OCI-LY7 (cell line): ENCODE measurements at regions not wholly inside any gene's neighbourhood (a gene's known extent, or its start where the extent isn't known, plus 50 kb on each side); places are given as distances from the start of the nearest gene placed in this dataset.

Source experiments
- BruUV-seq: library from RNA; stranded (reverse); fragments of 400-500 nt; replicated peaks from 2 replicates; lab custom pipeline; 2021; lab: Mats Ljungman, UMichigan
- CTCF ChIA-PET: fragments of 300-600 bp; sonication (Branson Sonifier 250); formaldehyde crosslinking; loops from one replicate; lab custom pipeline; 2022; ENCODE audit warnings: antibody characterized with exemption; ENCODE audit not compliant: unreplicated experiment; lab: Charles Lee
- POLR2A ChIA-PET: fragments of 300-600 bp; sonication (Branson Sonifier 250); formaldehyde crosslinking; loops from one replicate; lab custom pipeline; 2022; ENCODE audit warnings: antibody characterized with exemption; lab: Charles Lee
- DNase-seq: peaks from one replicate; pipeline ENCODE4 v3.0.0-alpha.2; 2015; ENCODE audit warnings: low spot score
- H2AFZ ChIP-seq: fragments of 200-600 bp; sonication (generic), shearing (Covaris generic); 2 replicates; pipeline ENCODE4 v1.6.1; 2014; ENCODE audit warnings: mild to moderate bottlenecking, antibody characterized with exemption, low read length, moderate library complexity
- H3K27ac ChIP-seq: fragments of 200-600 bp; sonication (generic); 2 replicates; pipeline ENCODE4 v1.5.1; 2014; ENCODE audit warnings: mixed run types, low read depth, mild to moderate bottlenecking, moderate library complexity, low read length, inconsistent platforms; ENCODE audit not compliant: poor library complexity, severe bottlenecking
- H3K36me3 ChIP-seq: fragments of 200-600 bp; sonication (generic); 2 replicates; pipeline ENCODE4 v1.6.1; 2014; ENCODE audit warnings: mild to moderate bottlenecking, antibody characterized with exemption, low read length, moderate library complexity, mixed read lengths; ENCODE audit not compliant: insufficient read depth
- H3K4me1 ChIP-seq: fragments of 200-600 bp; sonication (generic); 2 replicates; pipeline ENCODE4 v1.5.1; 2014; ENCODE audit warnings: mild to moderate bottlenecking, low read length; ENCODE audit not compliant: insufficient read depth, poor library complexity, severe bottlenecking
- H3K4me2 ChIP-seq: fragments of 200-600 bp; sonication (generic); 2 replicates; pipeline ENCODE4 v1.6.1; 2014; ENCODE audit warnings: mild to moderate bottlenecking, low read length
- H3K4me3 ChIP-seq: fragments of 200-600 bp; sonication (generic); 2 replicates; pipeline ENCODE4 v1.5.1; 2014; ENCODE audit warnings: mild to moderate bottlenecking, low read depth, low read length; ENCODE audit not compliant: poor library complexity, severe bottlenecking
- H3K79me2 ChIP-seq: fragments of 200-600 bp; sonication (generic); 2 replicates; pipeline ENCODE4 v1.6.1; 2016; ENCODE audit warnings: low read depth, mild to moderate bottlenecking, low read length, moderate library complexity, mixed read lengths; ENCODE audit not compliant: insufficient read depth
- H3K9me2 ChIP-seq: fragments of 200-600 bp; sonication (generic); 2 replicates; pipeline ENCODE4 v1.6.1; 2016; ENCODE audit warnings: mild to moderate bottlenecking, low read length, mixed read lengths; ENCODE audit not compliant: insufficient read depth
- H3K9me3 ChIP-seq: fragments of 200-600 bp; sonication (generic); 2 replicates; pipeline ENCODE4 v1.6.1; 2014; ENCODE audit warnings: mild to moderate bottlenecking, mixed run types, low read length, mixed read lengths
- H4K20me1 ChIP-seq: fragments of 200-600 bp; sonication (generic); 2 replicates; pipeline ENCODE4 v1.6.1; 2014; ENCODE audit warnings: mild to moderate bottlenecking, antibody characterized with exemption, low read length, moderate library complexity, mixed read lengths; ENCODE audit not compliant: insufficient read depth
- CTCF ChIP-seq: fragments of 200-600 bp; sonication (generic); conservative IDR thresholded peaks from 2 replicates; pipeline ENCODE4 v1.5.1; 2014; ENCODE audit warnings: mild to moderate bottlenecking, antibody characterized with exemption, low read length, moderate library complexity, mixed read lengths
- EZH2phosphoT487 ChIP-seq: fragments of 200-600 bp; sonication (generic); IDR thresholded peaks from 2 replicates; pipeline ENCODE4 v1.6.1; 2018; ENCODE audit warnings: low read depth, borderline replicate concordance, mild to moderate bottlenecking, mixed run types, antibody characterized with exemption, low read length, moderate library complexity, mixed read lengths
- intact Hi-C: fragments of 100-400 bp; cut with micrococcal nuclease; formaldehyde crosslinking; loops from one replicate; pipeline ENCODE4 v1.10.0; 2022; ENCODE audit not compliant: unreplicated experiment

GRCh38 chr6:79431537-79431933 lies 105.7 kb downstream of the LCA5 start:
- no peak for TF ChIP-seq EZH2phosphoT487
- no peak for TF ChIP-seq CTCF
- Histone ChIP-seq H3K4me1 (no peaks in the 10 kb centered on the region), H4K20me1 (no peaks in the 10 kb centered on the region), H3K27ac (no peak overlapping the region), H3K36me3 (no peaks in the 10 kb centered on the region), H2AFZ (no peak overlapping the region), H3K4me3 (no peak overlapping the region), H3K4me2 (no peak overlapping the region), H3K79me2 (no peaks in the 10 kb centered on the region), H3K9me2 (no peaks in the 10 kb centered on the region), H3K9me3 (no peaks in the 10 kb centered on the region)
- intact Hi-C loops: no loop called here
- POLR2A ChIA-PET: no interaction called here
- CTCF ChIA-PET: no interaction called here
- no TSS peak for BruUV-seq
- DNase-seq: no peak

GRCh38 chr6:79430913-79431536 lies 106.2 kb downstream of the LCA5 start:
- Histone ChIP-seq H2AFZ (no peak overlapping the region), H4K20me1 (no peaks in the 10 kb centered on the region), H3K4me3 (no peak overlapping the region), H3K4me2 (no peak overlapping the region), H3K79me2 (no peaks in the 10 kb centered on the region), H3K27ac (no peak overlapping the region), H3K9me2 (no peaks in the 10 kb centered on the region), H3K9me3 (no peaks in the 10 kb centered on the region), H3K36me3 (no peaks in the 10 kb centered on the region), H3K4me1 (no peaks in the 10 kb centered on the region)
- no peak for TF ChIP-seq EZH2phosphoT487
- no peak for TF ChIP-seq CTCF
- intact Hi-C loops: no loop called here
- DNase-seq: no peak
- BruUV-seq: no TSS peak
- ChIA-PET CTCF (no interaction called here), POLR2A (no interaction called here)

GRCh38 chr6:79427721-79428120 lies 109.5 kb downstream of the LCA5 start:
- H2AFZ ChIP-seq: no peak overlapping the region
- no peaks in the 10 kb centered on the region for H4K20me1 ChIP-seq
- ChIA-PET CTCF (no interaction called here), POLR2A (no interaction called here)
- H3K36me3 ChIP-seq: no peaks in the 10 kb centered on the region
- H3K4me1 ChIP-seq: no peaks in the 10 kb centered on the region
- H3K4me3 ChIP-seq: no peak overlapping the region
- H3K4me2 ChIP-seq: no peak overlapping the region
- no peaks in the 10 kb centered on the region for H3K79me2 ChIP-seq
- TF ChIP-seq CTCF: no peak
- no peak for TF ChIP-seq EZH2phosphoT487
- intact Hi-C loops: no loop called here
- no TSS peak for BruUV-seq
- H3K9me3 ChIP-seq: no peaks in the 10 kb centered on the region
- DNase-seq: no peak
- no peaks in the 10 kb centered on the region for H3K9me2 ChIP-seq
- no peak overlapping the region for H3K27ac ChIP-seq
